Stimulated activated CD8-positive, alpha-beta memory T cell treated with anti-CD3 and anti-CD28 coated beads, Interleukin-2, amount 100 ng/mL, for 1 hour (primary cell): ENCODE measurements at regions not wholly inside any gene's neighbourhood (a gene's known extent, or its start where the extent isn't known, plus 50 kb on each side); places are given as distances from the start of the nearest gene placed in this dataset.
"Not testable (repeated sequence)": the region's sequence is repeated elsewhere in the genome, so short reads cannot be mapped to it uniquely, and the experiment has no call there.

Experiments used
- DNase-seq, 2 donors: peaks; one replicate each; pipeline ENCODE4 v3.0.0-alpha.2; 2020; ENCODE audit warnings: low read depth in 2 of 2

GRCh38 chr3:82022836-82023235 is 261.4 kb upstream of the GBE1 start:
- no peak for DNase-seq

DNA sequence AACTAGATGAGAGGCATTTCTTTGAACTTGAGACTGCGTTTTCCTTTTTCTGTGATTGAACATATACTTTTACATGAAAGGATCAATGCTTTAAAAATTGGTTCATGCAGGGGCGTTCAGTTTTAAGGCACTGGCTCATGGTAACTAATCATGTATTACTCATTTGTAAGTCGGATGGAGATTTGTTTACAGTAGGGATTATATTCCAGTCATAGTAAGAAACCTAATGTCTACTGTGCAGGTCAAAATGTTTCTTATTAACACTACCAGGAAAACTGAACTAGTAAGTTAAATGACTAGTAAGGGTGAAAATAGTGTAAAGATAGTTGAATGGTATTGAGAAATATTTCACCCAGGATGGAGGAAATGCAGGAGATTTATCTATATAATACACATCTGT is 258.8 kb upstream of the GBE1 start:
- DNase-seq, result no peak

- DNase-seq, result no peak
Observed at GRCh38 chr3:82015241-82015640, 253.8 kb upstream of the GBE1 start.

DNA sequence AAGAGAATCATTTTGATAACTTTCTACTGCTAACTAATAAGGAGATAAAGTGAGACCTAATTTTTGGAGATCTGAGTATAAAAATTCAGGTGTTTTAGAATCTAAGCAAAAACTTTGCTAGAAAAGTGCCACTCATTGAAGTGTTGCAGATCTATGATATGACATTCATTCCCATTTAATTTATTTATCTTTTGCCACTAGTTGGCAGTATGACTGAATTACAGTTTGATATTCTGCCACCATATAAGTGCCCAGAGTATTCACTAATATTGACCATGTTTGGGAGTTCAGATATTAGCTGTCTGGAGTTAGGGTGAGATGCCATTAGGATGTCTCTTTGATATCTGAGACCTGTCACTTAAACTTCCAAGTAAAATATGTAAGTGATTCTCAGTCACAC is 251.3 kb upstream of the GBE1 start:
- DNase-seq, result no peak

DNA sequence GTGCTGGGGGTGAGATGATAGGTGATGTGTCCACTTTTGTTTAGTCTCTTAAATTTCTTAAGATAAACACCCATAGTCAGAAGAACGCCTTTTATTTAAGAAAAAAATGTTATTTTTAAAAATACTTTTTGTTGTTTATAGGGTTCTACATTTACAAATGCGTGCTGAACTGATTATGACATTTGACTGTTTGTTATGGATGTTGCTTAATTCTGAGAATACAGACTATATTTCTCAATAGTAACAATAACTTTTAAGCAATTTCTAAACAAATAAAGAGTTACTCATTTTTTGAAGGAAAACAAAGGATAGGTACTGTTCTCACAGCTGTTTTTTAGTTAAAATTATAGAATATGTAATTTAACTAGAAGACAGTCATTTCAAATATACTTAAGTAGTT is 249.9 kb upstream of the GBE1 start:
- DNase-seq, result no peak

GRCh38 chr3:82005266-82005665 is 243.8 kb upstream of the GBE1 start:
- DNase-seq, result no peak

GRCh38 chr3:82004266-82004665 is 242.8 kb upstream of the GBE1 start:
- no peak for DNase-seq

- no peak for DNase-seq
Observed at GRCh38 chr3:82002986-82003642, 241.7 kb upstream of the GBE1 start.

DNA sequence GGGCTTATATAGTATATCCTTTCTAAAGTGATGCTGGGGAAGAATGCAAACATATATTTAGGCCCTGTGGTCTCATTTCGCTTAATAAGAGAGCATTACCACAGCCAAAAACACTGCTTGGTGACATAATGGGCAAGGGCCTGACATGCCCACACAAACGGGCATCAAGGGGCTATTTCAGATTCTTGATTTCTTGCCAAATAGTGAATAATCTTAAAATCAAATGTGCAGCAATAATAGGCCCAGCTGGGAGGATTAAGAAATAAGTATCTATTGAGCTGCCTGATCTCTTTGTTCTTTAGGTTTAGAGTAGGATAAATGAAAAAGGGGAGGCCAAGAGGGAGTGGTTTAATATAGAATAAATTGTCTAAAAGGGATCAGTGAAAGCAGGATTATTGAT is 241.0 kb upstream of the GBE1 start:
- DNase-seq, result no peak

GRCh38 chr3:82001276-82001923 is 240.0 kb upstream of the GBE1 start:
- no peak for DNase-seq

- DNase-seq, result no peak
Observed at GRCh38 chr3:82000773-82001172, 239.3 kb upstream of the GBE1 start.

GRCh38 chr3:82000350-82000749 is 238.9 kb upstream of the GBE1 start:
- no peak for DNase-seq

DNA sequence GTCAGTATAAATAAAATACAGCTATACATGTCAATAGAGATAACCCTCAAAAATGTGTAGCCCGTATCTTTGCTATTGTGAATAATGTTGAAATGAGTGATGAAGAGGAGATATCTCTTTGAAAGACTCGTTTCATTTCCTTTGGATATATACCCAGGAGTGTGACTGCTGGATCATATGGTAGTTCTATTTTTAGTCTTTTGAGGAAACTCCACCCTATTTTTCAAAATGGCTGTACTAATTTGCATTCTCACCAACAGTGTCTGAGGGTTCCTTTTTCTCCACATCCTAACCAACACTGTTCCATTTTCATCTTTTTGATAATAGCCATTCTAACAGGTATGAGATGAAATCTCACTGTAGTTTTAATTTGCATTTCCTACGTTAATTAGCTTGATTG is 237.5 kb upstream of the GBE1 start:
- no peak for DNase-seq

DNA sequence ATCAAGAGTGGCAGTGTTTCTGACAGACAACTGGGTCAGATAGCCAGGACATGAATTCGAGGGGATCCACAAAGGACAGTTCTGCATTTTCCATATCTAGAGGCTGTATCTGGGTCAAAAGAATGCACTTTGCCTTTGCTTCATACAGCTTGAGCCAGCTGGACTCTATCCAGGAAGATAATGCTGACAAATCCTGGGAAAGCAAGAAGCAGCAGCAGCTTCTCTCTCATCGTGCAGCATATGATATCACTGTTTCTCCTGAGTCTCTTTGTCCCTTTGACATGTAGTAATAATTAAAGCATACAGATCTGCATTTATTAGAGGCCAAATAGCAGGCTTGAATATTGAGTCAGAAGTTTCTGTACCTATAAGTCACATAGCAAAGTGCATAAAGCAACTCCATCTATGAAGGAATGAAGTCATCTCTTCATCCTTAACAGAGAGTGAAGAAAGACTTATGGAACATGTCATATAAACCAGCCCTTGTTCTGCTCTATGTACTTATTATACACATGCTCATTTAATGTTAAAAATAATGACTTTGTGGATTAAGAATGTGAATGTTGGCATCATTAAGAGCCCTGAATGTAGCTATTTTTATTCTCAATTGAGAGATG is 236.8 kb upstream of the GBE1 start:
- DNase-seq, result no peak

GRCh38 chr3:81997390-81997789 is 235.9 kb upstream of the GBE1 start:
- no peak for DNase-seq

- no peak for DNase-seq
Observed at GRCh38 chr3:81995329-81995728, 233.9 kb upstream of the GBE1 start.

DNA sequence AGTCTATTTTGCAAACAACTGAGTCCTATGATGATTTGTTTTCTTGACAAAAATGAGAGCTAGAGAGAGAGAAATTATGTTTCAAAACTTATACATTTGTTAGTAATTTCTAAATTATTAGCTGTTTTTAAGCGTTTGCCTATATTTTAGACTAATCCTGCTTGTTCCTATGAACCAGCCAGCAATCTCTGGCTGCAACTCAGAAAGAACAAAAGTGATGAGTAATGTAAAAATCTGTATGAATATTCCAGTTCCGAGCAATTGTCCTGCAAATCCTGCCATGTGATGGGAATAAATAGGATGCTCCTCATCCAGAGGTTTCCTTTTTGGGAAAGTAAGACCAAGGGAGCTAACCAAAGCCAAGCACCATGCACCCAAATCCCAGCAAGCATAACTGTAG is 228.3 kb upstream of the GBE1 start:
- DNase-seq, result no peak

GRCh38 chr3:81989274-81989673 is 227.8 kb upstream of the GBE1 start:
- DNase-seq, result no peak

GRCh38 chr3:81987412-81987811 is 226.0 kb upstream of the GBE1 start:
- not testable (repeated sequence) for DNase-seq

DNA sequence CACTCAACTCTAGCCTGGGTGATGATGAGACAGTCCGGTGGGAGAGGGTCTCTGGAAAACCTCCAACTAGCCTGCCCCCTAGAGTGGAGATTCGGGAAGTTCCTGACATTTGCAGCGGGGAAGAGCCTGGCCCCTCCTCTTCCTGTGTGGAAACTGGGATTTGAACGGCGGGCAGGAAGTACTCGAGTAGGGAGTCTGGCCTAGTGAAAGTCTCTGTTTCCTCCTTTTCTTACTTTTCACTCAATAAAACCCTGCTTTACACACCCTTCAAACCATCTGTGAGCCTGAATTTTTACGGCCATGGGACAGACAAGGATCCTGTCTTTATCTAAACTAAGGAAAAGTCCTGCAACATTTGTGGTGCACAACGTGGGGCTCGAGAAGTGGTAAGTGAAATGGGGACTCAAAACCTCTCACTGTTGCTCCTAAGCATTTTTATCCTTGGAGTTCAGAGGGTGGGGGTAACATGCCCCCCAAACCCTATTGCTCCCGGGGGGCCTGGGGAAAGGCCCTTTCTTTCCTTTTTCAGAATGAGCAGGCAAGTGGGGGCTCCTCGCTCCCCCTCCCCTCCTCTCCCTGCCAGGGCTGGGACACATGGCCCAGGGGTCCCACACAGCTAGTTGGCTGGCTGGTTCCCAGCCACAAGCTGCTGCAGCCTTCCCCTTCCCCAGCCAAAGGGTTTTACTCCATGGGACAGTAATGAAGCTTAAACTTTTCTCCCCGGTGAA is 224.7 kb upstream of the GBE1 start:
- DNase-seq, result no peak

DNA sequence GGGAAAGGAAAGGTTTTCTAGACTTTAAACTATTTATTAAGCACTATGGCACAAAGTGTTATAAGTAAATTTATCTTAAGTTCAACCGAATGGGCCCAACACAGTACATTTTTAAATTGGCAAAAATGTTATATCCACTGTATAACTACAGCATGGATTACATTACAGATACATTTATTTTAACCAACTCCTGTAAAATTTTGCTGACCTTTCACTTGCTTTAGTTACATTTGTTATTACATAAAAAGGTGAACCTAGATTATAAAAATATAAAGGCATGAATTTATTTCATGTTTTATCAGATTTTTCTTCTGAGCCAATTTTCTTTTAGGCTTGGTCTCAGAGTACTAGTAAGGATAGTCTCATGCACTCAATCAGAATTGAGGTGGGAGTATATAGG is 221.9 kb upstream of the GBE1 start:
- DNase-seq, result no peak

DNA sequence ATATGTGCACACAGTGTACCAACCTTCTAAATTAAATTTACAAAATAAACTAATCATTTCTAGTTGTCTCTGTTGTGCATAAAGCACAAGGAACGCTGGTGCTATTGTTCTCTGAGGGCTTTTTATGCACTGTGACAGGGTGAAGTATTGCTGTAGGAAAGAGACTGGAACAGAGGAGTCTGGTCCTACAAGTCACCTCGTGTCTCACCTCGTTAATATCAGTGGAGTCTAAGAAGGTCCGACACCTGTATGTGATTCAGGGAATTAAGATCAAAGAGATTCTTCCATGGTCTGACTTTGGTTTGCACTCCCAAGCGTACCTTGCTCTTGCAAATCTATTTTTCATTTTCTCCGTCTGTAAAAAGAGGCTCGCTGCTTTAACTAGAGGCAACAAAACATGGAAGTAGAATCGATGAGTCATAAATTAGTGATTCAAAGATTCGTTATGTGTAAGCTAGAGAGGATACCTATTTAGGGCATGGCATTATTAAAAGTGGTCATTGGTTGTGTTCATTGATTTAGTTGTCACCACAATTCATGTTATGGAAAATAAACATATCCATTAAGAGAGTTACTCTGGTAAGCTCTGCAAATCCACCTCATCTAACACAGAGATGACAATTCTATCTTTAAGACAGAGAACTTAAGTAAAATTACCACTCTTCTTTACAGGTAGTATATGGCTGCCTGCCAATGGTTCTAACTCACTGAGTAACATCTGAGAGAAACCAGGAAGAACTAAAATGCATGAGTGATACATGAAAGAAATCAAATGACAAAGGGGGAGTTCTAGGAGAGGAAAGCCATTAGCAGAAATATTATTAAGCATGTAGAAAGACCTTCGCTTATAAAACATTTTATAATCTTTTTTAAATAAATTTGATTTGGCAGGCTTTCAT is 219.4 kb upstream of the GBE1 start:
- no peak for DNase-seq
